ENCODE measurements at regions not wholly inside any gene's neighbourhood (a gene's known extent, or its start where the extent isn't known, plus 50 kb on each side); places are given as distances from the start of the nearest gene placed in this dataset.
"Not testable (repeated sequence)": the region's sequence is repeated elsewhere in the genome, so short reads cannot be mapped to it uniquely, and the experiment has no call there.

GRCh38 chr7:69245646-69246045 is 352.6 kb upstream of the AUTS2 start:
- no peak for DNase-seq
- no peak for ATAC-seq
- H3K36me3 ChIP-seq, result no peaks in the 10 kb centered on the region
- intact Hi-C loops (cut with DNase I; ENCODE audit: low total_unique reads), result no loop called here
- no peaks in the 10 kb centered on the region for H3K9me3 ChIP-seq
- TF ChIP-seq CTCF (IDR thresholded peaks at IDR 0.05 in 4 of 5, conservative IDR thresholded peaks at IDR 0.05 in 1 of 5) (no peak), POLR2A (IDR thresholded peaks at IDR 0.05) (no peak)
- peaks cover 0 to 2% (median 0%) of the 10 kb centered on the region in 3 donors for H3K27me3 ChIP-seq
- no peak overlapping the region for H3K27ac ChIP-seq
- H3K4me3 ChIP-seq, result no peak overlapping the region
- in situ Hi-C loops (cut with MboI; ENCODE audit: low sequenced_read_pairs in 4 of 4), result no loop called here
- H3K4me1 ChIP-seq, result no peaks in the 10 kb centered on the region

GRCh38 chr7:69246758-69247157 is 351.5 kb upstream of the AUTS2 start:
- Histone ChIP-seq H3K4me1 (no peaks in the 10 kb centered on the region), H3K27me3 (peaks cover 0 to 2% (median 0%) of the 10 kb centered on the region in 3 donors), H3K27ac (no peak overlapping the region), H3K4me3 (no peak overlapping the region), H3K36me3 (no peaks in the 10 kb centered on the region), H3K9me3 (no peaks in the 10 kb centered on the region)
- TF ChIP-seq POLR2A (IDR thresholded peaks at IDR 0.05) (no peak), CTCF (IDR thresholded peaks at IDR 0.05 in 4 of 5, conservative IDR thresholded peaks at IDR 0.05 in 1 of 5) (no peak)
- in situ Hi-C loops (cut with MboI; ENCODE audit: low sequenced_read_pairs in 4 of 4) (no loop called here), intact Hi-C loops (cut with DNase I; ENCODE audit: low total_unique reads) (no loop called here)
- DNase-seq (peak; percentile 3 to 38), ATAC-seq (peak in 1 of 2 donors; percentile 18)

GRCh38 chr7:69248382-69248828 is 349.9 kb upstream of the AUTS2 start:
- H3K4me1 ChIP-seq; H3K27ac ChIP-seq; intact Hi-C loops (cut with DNase I; ENCODE audit: low total_unique reads); H3K27me3 ChIP-seq; H3K9me3 ChIP-seq; ATAC-seq; H3K36me3 ChIP-seq; in situ Hi-C loops (cut with MboI; ENCODE audit: low sequenced_read_pairs in 4 of 4); DNase-seq; H3K4me3 ChIP-seq: not testable (repeated sequence)

GRCh38 chr7:69250958-69251357 is 347.3 kb upstream of the AUTS2 start:
- peaks cover 0 to 2% (median 0%) of the 10 kb centered on the region in 3 donors for H3K27me3 ChIP-seq
- no peak for DNase-seq
- in situ Hi-C loops (cut with MboI; ENCODE audit: low sequenced_read_pairs in 4 of 4), result no loop called here
- H3K36me3 ChIP-seq, result no peaks in the 10 kb centered on the region
- intact Hi-C loops (cut with DNase I; ENCODE audit: low total_unique reads), result no loop called here
- no peaks in the 10 kb centered on the region for H3K4me1 ChIP-seq
- no peak overlapping the region for H3K4me3 ChIP-seq
- H3K27ac ChIP-seq, result no peak overlapping the region
- no peak for TF ChIP-seq CTCF (IDR thresholded peaks at IDR 0.05 in 4 of 5, conservative IDR thresholded peaks at IDR 0.05 in 1 of 5)
- TF ChIP-seq POLR2A (IDR thresholded peaks at IDR 0.05), result no peak
- ATAC-seq, result no peak
- no peaks in the 10 kb centered on the region for H3K9me3 ChIP-seq

GRCh38 chr7:69254643-69255042 is 343.6 kb upstream of the AUTS2 start:
- no peak overlapping the region for H3K27ac ChIP-seq
- intact Hi-C loops (cut with DNase I; ENCODE audit: low total_unique reads), result no loop called here
- DNase-seq (no peak), ATAC-seq (no peak)
- peaks cover 0 to 2% (median 0%) of the 10 kb centered on the region in 3 donors for H3K27me3 ChIP-seq
- TF ChIP-seq POLR2A (IDR thresholded peaks at IDR 0.05), result no peak
- H3K4me3 ChIP-seq, result no peak overlapping the region
- H3K4me1 ChIP-seq, result no peaks in the 10 kb centered on the region
- no peaks in the 10 kb centered on the region for H3K9me3 ChIP-seq
- in situ Hi-C loops (cut with MboI; ENCODE audit: low sequenced_read_pairs in 4 of 4), result no loop called here
- H3K36me3 ChIP-seq, result no peaks in the 10 kb centered on the region

- DNase-seq (peak; percentile 53 to 63), ATAC-seq (peak; percentile 33 to 58)
- no peaks in the 10 kb centered on the region for H3K4me1 ChIP-seq
- TF ChIP-seq POLR2A (IDR thresholded peaks at IDR 0.05) (no peak), CTCF (IDR thresholded peaks at IDR 0.05 in 4 of 5, conservative IDR thresholded peaks at IDR 0.05 in 1 of 5) (no peak)
- in situ Hi-C loops (cut with MboI; ENCODE audit: low sequenced_read_pairs in 4 of 4), result no loop called here
- intact Hi-C loops (cut with DNase I; ENCODE audit: low total_unique reads), result no loop called here
- H3K9me3 ChIP-seq, result no peaks in the 10 kb centered on the region
- no peaks in the 10 kb centered on the region for H3K27me3 ChIP-seq
- H3K36me3 ChIP-seq, result no peaks in the 10 kb centered on the region
- H3K4me3 ChIP-seq, result no peak overlapping the region
- H3K27ac ChIP-seq, result no peak overlapping the region
These were observed 341.6 kb upstream of the AUTS2 start for GRCh38 chr7:69256634-69257081.

Data from gastrocnemius medialis (tissue), 4 donors.